Brain microvascular endothelial cell (primary cell): ENCODE measurements at regions not wholly inside any gene's neighbourhood (a gene's known extent, or its start where the extent isn't known, plus 50 kb on each side); places are given as distances from the start of the nearest gene placed in this dataset.
"Not testable (repeated sequence)": the region's sequence is repeated elsewhere in the genome, so short reads cannot be mapped to it uniquely, and the experiment has no call there.

Source experiments
- DNase-seq: peaks from one replicate; pipeline ENCODE4 v3.0.0-alpha.2; 2020
- H3K27ac ChIP-seq: fragments of 250-450 bp; sonication (Bioruptor Pico); 2 replicates; pipeline ENCODE4 v1.5.1; 2020; ENCODE audit warnings: mild to moderate bottlenecking, moderate library complexity
- H3K27me3 ChIP-seq: fragments of 250-450 bp; sonication (Bioruptor Pico); replicated peaks from 2 replicates; pipeline ENCODE4 v1.5.1; 2020; ENCODE audit warnings: mild to moderate bottlenecking
- H3K36me3 ChIP-seq: fragments of 250-450 bp; sonication (Bioruptor Pico); replicated peaks from 2 replicates; pipeline ENCODE4 v1.5.1; 2020; ENCODE audit warnings: mild to moderate bottlenecking
- H3K4me3 ChIP-seq: 2 replicates; pipeline ENCODE4 v1.5.1; 2011; ENCODE audit warnings: low read depth, mild to moderate bottlenecking, control low read depth, low read length, moderate library complexity
- in situ Hi-C: cut with HindIII; loops from 2 replicates; pipeline ENCODE4 v1.10.0; 2017; ENCODE audit warnings: low sequenced_read_pairs, low pct_ligation_motif_present
- TF ChIP-seq, protein P1 (sequence below): IDR thresholded peaks from 2 replicates; pipeline ENCODE4 v1.5.1; 2011; ENCODE audit warnings: low read depth, mild to moderate bottlenecking, moderate library complexity, low read length, control low read depth, inconsistent platforms; ENCODE audit errors: missing control alignments

DNA sequence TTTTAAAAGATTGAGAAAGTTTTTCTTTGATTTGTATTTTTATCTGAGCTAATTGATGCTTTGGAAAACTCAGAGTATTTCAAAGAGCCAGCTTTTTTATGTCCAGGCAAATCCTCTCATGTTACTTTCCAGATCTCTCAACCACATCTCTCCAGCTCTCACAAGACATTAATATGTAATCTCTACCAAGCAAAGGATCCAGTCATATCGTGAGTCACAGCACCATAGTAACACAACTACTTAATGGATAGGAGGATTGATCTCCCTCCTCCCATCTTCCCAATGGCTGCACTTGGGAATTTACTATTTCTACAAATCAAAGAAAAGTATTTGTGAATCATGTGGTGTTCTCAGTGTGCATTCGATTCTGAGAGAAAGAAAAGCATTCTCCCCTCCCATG, 63.3 kb downstream of the POU4F1 start:
- no peaks in the 10 kb centered on the region for H3K36me3 ChIP-seq
- H3K4me3 ChIP-seq = no peak overlapping the region
- TF ChIP-seq, protein P1, sequence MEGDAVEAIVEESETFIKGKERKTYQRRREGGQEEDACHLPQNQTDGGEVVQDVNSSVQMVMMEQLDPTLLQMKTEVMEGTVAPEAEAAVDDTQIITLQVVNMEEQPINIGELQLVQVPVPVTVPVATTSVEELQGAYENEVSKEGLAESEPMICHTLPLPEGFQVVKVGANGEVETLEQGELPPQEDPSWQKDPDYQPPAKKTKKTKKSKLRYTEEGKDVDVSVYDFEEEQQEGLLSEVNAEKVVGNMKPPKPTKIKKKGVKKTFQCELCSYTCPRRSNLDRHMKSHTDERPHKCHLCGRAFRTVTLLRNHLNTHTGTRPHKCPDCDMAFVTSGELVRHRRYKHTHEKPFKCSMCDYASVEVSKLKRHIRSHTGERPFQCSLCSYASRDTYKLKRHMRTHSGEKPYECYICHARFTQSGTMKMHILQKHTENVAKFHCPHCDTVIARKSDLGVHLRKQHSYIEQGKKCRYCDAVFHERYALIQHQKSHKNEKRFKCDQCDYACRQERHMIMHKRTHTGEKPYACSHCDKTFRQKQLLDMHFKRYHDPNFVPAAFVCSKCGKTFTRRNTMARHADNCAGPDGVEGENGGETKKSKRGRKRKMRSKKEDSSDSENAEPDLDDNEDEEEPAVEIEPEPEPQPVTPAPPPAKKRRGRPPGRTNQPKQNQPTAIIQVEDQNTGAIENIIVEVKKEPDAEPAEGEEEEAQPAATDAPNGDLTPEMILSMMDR = no peak
- in situ Hi-C loops = no loop called here
- no peak for DNase-seq
- no peaks in the 10 kb centered on the region for H3K27me3 ChIP-seq
- no peak overlapping the region for H3K27ac ChIP-seq

DNA sequence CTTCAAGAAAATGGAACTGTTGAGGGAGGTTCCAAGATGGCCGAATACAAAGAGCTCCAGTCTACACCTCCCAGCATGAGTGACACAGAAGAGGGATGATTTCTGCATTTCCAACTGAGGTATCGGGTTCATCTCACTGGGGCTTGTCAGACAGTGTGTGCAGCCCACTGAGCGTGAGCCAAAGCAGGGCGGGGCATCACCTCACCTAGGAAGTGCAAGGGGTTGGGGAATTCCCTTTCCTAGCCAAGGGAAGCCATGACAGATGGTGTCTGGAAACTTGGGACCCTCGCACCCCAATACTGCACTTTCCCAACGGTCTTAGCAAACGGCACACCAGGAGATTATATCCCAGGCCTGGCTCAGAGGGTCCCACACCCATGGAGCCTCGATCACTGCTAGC, 77.3 kb downstream of the POU4F1 start:
- H3K36me3 ChIP-seq, in situ Hi-C loops, H3K27ac ChIP-seq: not testable (repeated sequence)

DNA sequence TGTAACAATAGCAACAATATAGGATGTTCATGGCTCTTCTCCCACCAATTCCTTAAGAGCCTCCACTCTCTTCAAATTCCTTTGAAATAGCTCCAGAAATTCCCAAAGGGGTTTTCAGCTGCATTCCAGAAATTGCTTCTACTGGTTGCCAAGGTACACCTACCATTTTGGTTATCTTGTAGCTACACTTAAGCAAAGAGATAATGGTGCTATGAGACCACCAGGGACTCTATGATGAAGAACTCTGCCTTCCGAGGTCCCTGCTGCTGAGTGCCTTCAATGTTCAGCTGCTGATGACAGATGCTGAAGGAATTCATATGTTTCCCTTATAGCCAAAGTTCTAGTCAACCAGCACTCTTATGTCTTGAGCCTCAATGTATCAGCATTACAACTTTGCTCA, 78.4 kb downstream of the POU4F1 start:
- TF ChIP-seq, protein P1 = no peak
- in situ Hi-C loops = no loop called here
- H3K27me3 ChIP-seq = no peaks in the 10 kb centered on the region
- DNase-seq = no peak
- H3K27ac ChIP-seq = no peak overlapping the region
- no peak overlapping the region for H3K4me3 ChIP-seq
- H3K36me3 ChIP-seq = no peaks in the 10 kb centered on the region

More for the DNA sequence above, 77.3 kb downstream of the POU4F1 start:
- not testable (repeated sequence) for H3K27me3 ChIP-seq, DNase-seq, H3K4me3 ChIP-seq

DNA sequence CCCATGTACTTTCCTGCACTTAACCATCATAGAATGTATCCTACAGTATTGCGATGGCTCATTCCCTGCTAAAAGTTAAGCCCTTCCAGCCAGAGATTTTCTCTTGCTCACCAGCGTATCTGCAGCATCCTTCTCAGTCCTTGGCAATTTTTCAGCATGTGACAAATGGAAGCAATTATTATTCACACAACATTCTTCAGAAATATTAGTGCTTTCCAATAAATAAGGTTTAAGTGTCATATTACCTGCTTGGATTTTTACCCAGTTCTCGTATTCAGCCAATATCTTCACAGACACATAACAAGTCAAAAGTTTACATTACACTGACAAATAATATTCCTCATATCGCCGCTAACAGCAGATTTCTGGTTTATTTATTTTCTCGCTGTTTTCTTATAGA, 82.3 kb downstream of the POU4F1 start:
- no peak overlapping the region for H3K27ac ChIP-seq
- no peak for DNase-seq
- H3K4me3 ChIP-seq = no peak overlapping the region
- H3K36me3 ChIP-seq = no peaks in the 10 kb centered on the region
- in situ Hi-C loops = no loop called here
- TF ChIP-seq, protein P1 = no peak
- H3K27me3 ChIP-seq = no peaks in the 10 kb centered on the region

DNA sequence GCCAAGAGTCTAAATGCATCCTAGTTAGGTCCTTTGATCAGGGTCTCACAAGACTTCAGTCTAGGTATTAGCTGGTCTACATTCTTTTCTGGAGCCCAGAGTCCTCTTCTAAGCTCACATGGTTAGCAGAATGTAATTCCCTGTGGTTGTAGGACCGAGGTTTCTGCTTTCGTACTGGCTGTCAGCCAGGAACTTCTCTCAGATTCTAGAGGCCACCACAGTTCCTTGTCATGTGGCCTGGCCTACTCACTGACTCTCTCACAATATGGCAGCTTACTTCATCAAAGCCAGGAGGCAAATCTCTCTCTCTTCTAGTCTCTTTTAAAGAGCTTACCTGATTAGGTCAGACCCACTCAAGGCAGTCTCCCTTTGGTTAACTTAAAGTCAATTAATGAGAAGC, 82.9 kb downstream of the POU4F1 start:
- H3K4me3 ChIP-seq = no peak overlapping the region
- TF ChIP-seq, protein P1 = no peak
- in situ Hi-C loops = no loop called here
- H3K27me3 ChIP-seq = no peaks in the 10 kb centered on the region
- no peaks in the 10 kb centered on the region for H3K36me3 ChIP-seq
- DNase-seq = no peak
- no peak overlapping the region for H3K27ac ChIP-seq

DNA sequence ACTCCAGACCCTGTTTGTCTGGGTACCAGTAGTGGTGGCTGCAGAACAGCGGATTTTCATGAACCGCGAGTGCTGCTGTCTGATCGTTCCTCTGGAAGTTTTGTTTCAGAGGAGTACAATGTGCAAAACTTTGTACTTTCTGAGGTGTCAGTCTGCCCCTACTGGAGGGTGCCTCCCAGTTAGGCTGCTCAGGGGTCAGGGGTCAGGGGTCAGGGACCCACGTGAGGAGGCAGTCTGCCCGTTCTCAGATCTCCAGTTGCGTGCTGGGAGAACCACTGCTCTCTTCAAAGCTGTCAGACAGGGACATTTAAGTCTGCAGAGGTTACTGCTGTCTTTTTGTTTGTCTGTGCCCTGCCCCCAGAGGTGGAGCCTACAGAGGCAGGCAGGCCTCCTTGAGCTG, 84.9 kb downstream of the POU4F1 start:
- H3K27ac ChIP-seq, in situ Hi-C loops, H3K36me3 ChIP-seq, H3K27me3 ChIP-seq, H3K4me3 ChIP-seq, DNase-seq: not testable (repeated sequence)

DNA sequence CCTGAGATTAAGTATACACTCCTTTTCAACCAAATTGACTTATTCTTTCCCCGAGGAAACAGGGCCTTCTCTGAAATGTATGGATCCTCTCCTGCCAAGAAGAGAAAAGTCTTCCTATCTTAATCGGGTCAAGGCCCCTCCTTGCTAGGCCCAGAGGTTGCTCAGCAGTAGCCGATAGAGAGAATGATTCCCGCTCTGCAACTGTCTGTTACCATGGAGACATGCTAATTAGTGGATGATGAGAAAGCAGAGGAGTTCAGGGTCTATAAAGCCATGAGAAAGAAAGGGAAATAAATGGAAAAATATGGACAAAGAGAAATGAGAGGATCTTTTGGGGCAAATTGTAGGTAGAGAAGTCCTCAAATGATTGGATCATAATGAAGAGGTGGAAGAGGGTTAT, 103.5 kb downstream of the POU4F1 start:
- no peak overlapping the region for H3K4me3 ChIP-seq
- DNase-seq = no peak
- in situ Hi-C loops = no loop called here
- H3K36me3 ChIP-seq = no peaks in the 10 kb centered on the region
- H3K27ac ChIP-seq = no peak overlapping the region
- H3K27me3 ChIP-seq = no peaks in the 10 kb centered on the region
- TF ChIP-seq, protein P1 = no peak
